WTC11 (cell line): ENCODE measurements at regions not wholly inside any gene's neighbourhood (a gene's known extent, or its start where the extent isn't known, plus 50 kb on each side); places are given as distances from the start of the nearest gene placed in this dataset.

Source experiments
- ATAC-seq: fragments of 200-7000 bp; cut with Tn5 transposase; 2 replicates; pipeline ENCODE4 v1.10.0; 2021; ENCODE audit warnings: mild to moderate bottlenecking, moderate library complexity
- CTCF ChIA-PET: fragments of 300-600 bp; sonication (Branson Sonifier 250); formaldehyde crosslinking; loops from one replicate; lab custom pipeline; 2021; ENCODE audit warnings: antibody characterized with exemption; lab: Charles Lee
- POLR2A ChIA-PET: fragments of 350-600 bp; sonication (Branson Sonifier 250); formaldehyde crosslinking; loops from one replicate; lab custom pipeline; 2021; ENCODE audit warnings: antibody characterized with exemption; lab: Charles Lee
- DNase-seq: peaks from one replicate; pipeline ENCODE4 v3.0.0; 2021; ENCODE audit warnings: low spot score
- H3K27ac Mint-ChIP-seq: 2 replicates; pipeline ENCODE4 v1.8.0; 2021; ENCODE audit warnings: mixed read lengths
- H3K27me3 Mint-ChIP-seq: 2 replicates; pipeline ENCODE4 v1.8.0; 2021; ENCODE audit warnings: low read depth, mild to moderate bottlenecking, moderate library complexity, mixed read lengths
- H3K36me3 Mint-ChIP-seq: 2 replicates; pipeline ENCODE4 v1.8.0; 2021; ENCODE audit warnings: mixed read lengths
- H3K4me1 Mint-ChIP-seq: 2 replicates; pipeline ENCODE4 v1.8.0; 2022; ENCODE audit warnings: mixed read lengths
- H3K4me3 Mint-ChIP-seq: 2 replicates; pipeline ENCODE4 v1.8.0; 2021; ENCODE audit warnings: mild to moderate bottlenecking, moderate library complexity, mixed read lengths
- H3K9me3 Mint-ChIP-seq: 2 replicates; pipeline ENCODE4 v1.8.0; 2021; ENCODE audit warnings: mixed read lengths
- ARID4B ChIP-seq: sonication (generic); formaldehyde crosslinking; IDR thresholded peaks from 2 replicates; pipeline ENCODE4 v1.8.0; 2023; ENCODE audit warnings: missing genetic modification reagents, mild to moderate bottlenecking, borderline replicate concordance
- CDX4 ChIP-seq: fragments of 250-450 bp; sonication (Bioruptor Pico); IDR thresholded peaks from 2 replicates; pipeline ENCODE4 v1.9.0; 2021; ENCODE audit warnings: moderate library complexity, mild to moderate bottlenecking, inconsistent platforms, borderline replicate concordance
- CTCF ChIP-seq: fragments of 200-600 bp; IDR thresholded peaks from 2 replicates; pipeline ENCODE4 v1.8.0; 2022; ENCODE audit warnings: antibody characterized with exemption
- ETV6 ChIP-seq: sonication (generic); formaldehyde crosslinking; IDR thresholded peaks from 2 replicates; pipeline ENCODE4 v1.8.1; 2022; ENCODE audit warnings: mild to moderate bottlenecking, missing genetic modification reagents
- HMGXB4 ChIP-seq: sonication (generic); formaldehyde crosslinking; IDR thresholded peaks from 2 replicates; pipeline ENCODE4 v1.8.1; 2023; ENCODE audit warnings: mild to moderate bottlenecking, moderate library complexity, missing genetic modification reagents
- IRF2 ChIP-seq: sonication (generic); formaldehyde crosslinking; IDR thresholded peaks from 2 replicates; pipeline ENCODE4 v1.8.0; 2022; ENCODE audit warnings: low read depth, missing genetic modification reagents, borderline replicate concordance
- MYBL2 ChIP-seq: sonication (generic); formaldehyde crosslinking; IDR thresholded peaks from 2 replicates; pipeline ENCODE4 v1.8.1; 2023; ENCODE audit warnings: mild to moderate bottlenecking, moderate library complexity, missing genetic modification reagents
- NR3C1 ChIP-seq: sonication (generic); formaldehyde crosslinking; conservative IDR thresholded peaks from 2 replicates; pipeline ENCODE4 v1.8.1; 2023; ENCODE audit warnings: low read depth, mild to moderate bottlenecking, missing genetic modification reagents
- OVOL2 ChIP-seq: fragments of 250-450 bp; sonication (Bioruptor Pico); IDR thresholded peaks from 2 replicates; pipeline ENCODE4 v1.9.0; 2021; ENCODE audit warnings: mild to moderate bottlenecking, borderline replicate concordance
- PRRX2 ChIP-seq: fragments of 250-450 bp; sonication (Bioruptor Pico); IDR thresholded peaks from 2 replicates; pipeline ENCODE4 v1.8.0; 2021; ENCODE audit warnings: mild to moderate bottlenecking
- RELA ChIP-seq: sonication (generic); formaldehyde crosslinking; IDR thresholded peaks from 2 replicates; pipeline ENCODE4 v1.8.1; 2022; ENCODE audit warnings: missing genetic modification reagents, mild to moderate bottlenecking, borderline replicate concordance
- SMAD4 ChIP-seq: sonication (generic); formaldehyde crosslinking; IDR thresholded peaks from 2 replicates; pipeline ENCODE4 v1.8.0; 2022; ENCODE audit warnings: mild to moderate bottlenecking, missing genetic modification reagents
- TEAD4 ChIP-seq: sonication (generic); formaldehyde crosslinking; IDR thresholded peaks from 2 replicates; pipeline ENCODE4 v1.8.0; 2022; ENCODE audit warnings: mild to moderate bottlenecking, missing genetic modification reagents
- TP53 ChIP-seq: sonication (generic); formaldehyde crosslinking; IDR thresholded peaks from 2 replicates; pipeline ENCODE4 v1.8.1; 2023; ENCODE audit warnings: mild to moderate bottlenecking, missing genetic modification reagents
- ZBTB21 ChIP-seq: sonication (generic); formaldehyde crosslinking; IDR thresholded peaks from 2 replicates; pipeline ENCODE4 v1.8.1; 2023; ENCODE audit warnings: mild to moderate bottlenecking, missing genetic modification reagents, borderline replicate concordance
- ZNF121 ChIP-seq: sonication (generic); formaldehyde crosslinking; IDR thresholded peaks from 2 replicates; pipeline ENCODE4 v1.8.0; 2023; ENCODE audit warnings: missing genetic modification reagents
- ZNF396 ChIP-seq: fragments of 250-450 bp; sonication (Bioruptor Pico); IDR thresholded peaks from 2 replicates; pipeline ENCODE4 v1.8.0; 2021; ENCODE audit warnings: mild to moderate bottlenecking, moderate library complexity, borderline replicate concordance
- ZNF671 ChIP-seq: fragments of 250-450 bp; sonication (Bioruptor Pico); IDR thresholded peaks from 2 replicates; pipeline ENCODE4 v1.8.0; 2021; ENCODE audit warnings: mild to moderate bottlenecking
- TF ChIP-seq, protein P1 (sequence below): sonication (generic); formaldehyde crosslinking; IDR thresholded peaks from 2 replicates; pipeline ENCODE4 v1.8.1; 2023; ENCODE audit warnings: mild to moderate bottlenecking, missing genetic modification reagents, moderate library complexity
- TF ChIP-seq, protein P2 (sequence below): sonication (generic); formaldehyde crosslinking; IDR thresholded peaks from 2 replicates; pipeline ENCODE4 v1.8.1; 2022; ENCODE audit warnings: missing genetic modification reagents, borderline replicate concordance

GRCh38 chr9:80644044-80644443, 1045.3 kb downstream of the TLE1 start:
- no peak overlapping the region for H3K27ac Mint-ChIP-seq
- ATAC-seq (no peak), DNase-seq (no peak)
- peaks cover 4% of the 10 kb centered on the region for H3K4me1 Mint-ChIP-seq
- CTCF ChIA-PET = no interaction called here
- POLR2A ChIA-PET = no interaction called here
- no peaks in the 10 kb centered on the region for H3K27me3 Mint-ChIP-seq
- H3K36me3 Mint-ChIP-seq = no peaks in the 10 kb centered on the region
- H3K4me3 Mint-ChIP-seq = no peak overlapping the region
- peaks cover 6% of the 10 kb centered on the region; the same call in 1 of the 2 replicates for H3K9me3 Mint-ChIP-seq
- TF ChIP-seq RELA (CRISPR knock-in tag) (no peak), IRF2 (CRISPR knock-in tag) (no peak), TP53 (CRISPR knock-in tag) (no peak), ZNF121 (no peak), HMGXB4 (CRISPR knock-in tag) (no peak), NR3C1 (CRISPR knock-in tag) (no peak), MYBL2 (CRISPR knock-in tag) (no peak), OVOL2 (CRISPR knock-in tag) (no peak), ETV6 (CRISPR knock-in tag) (no peak), ZNF671 (no peak), CTCF (no peak), TEAD4 (CRISPR knock-in tag) (no peak), ZNF396 (CRISPR knock-in tag) (no peak), SMAD4 (no peak), ZBTB21 (CRISPR knock-in tag) (no peak), PRRX2 (CRISPR knock-in tag) (no peak), ARID4B (no peak), CDX4 (no peak)
- TF ChIP-seq, protein P1, sequence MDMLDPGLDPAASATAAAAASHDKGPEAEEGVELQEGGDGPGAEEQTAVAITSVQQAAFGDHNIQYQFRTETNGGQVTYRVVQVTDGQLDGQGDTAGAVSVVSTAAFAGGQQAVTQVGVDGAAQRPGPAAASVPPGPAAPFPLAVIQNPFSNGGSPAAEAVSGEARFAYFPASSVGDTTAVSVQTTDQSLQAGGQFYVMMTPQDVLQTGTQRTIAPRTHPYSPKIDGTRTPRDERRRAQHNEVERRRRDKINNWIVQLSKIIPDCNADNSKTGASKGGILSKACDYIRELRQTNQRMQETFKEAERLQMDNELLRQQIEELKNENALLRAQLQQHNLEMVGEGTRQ (CRISPR knock-in tag) = no peak
- TF ChIP-seq, protein P2, sequence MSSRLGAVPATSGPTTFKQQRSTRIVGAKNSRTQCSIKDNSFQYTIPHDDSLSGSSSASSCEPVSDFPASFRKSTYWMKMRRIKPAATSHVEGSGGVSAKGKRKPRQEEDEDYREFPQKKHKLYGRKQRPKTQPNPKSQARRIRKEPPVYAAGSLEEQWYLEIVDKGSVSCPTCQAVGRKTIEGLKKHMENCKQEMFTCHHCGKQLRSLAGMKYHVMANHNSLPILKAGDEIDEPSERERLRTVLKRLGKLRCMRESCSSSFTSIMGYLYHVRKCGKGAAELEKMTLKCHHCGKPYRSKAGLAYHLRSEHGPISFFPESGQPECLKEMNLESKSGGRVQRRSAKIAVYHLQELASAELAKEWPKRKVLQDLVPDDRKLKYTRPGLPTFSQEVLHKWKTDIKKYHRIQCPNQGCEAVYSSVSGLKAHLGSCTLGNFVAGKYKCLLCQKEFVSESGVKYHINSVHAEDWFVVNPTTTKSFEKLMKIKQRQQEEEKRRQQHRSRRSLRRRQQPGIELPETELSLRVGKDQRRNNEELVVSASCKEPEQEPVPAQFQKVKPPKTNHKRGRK (CRISPR knock-in tag) = no peak
